B cell (primary cell): ENCODE measurements at regions not wholly inside any gene's neighbourhood (a gene's known extent, or its start where the extent isn't known, plus 50 kb on each side); places are given as distances from the start of the nearest gene placed in this dataset.

Experiments
- ATAC-seq: fragments of 200-7000 bp; cut with Tn5 transposase; one replicate; pipeline ENCODE4 v1.10.0; 2021; ENCODE audit warnings: low read depth, mild to moderate bottlenecking, moderate number of reproducible peaks, moderate library complexity
- CTCF ChIA-PET: fragments of 350-600 bp; sonication (Branson Sonifier 250); formaldehyde crosslinking; loops from one replicate; lab custom pipeline; 2021; ENCODE audit warnings: antibody characterized with exemption, inconsistent platforms; lab: Charles Lee
- POLR2A ChIA-PET: fragments of 350-600 bp; sonication (Branson Sonifier 250); formaldehyde crosslinking; loops from one replicate; lab custom pipeline; 2021; ENCODE audit warnings: antibody characterized with exemption; lab: Charles Lee
- DNase-seq: peaks from one replicate; pipeline ENCODE4 v3.0.0; 2013
- H2AFZ ChIP-seq: 2 replicates; pipeline ENCODE4 v1.6.1; 2012; ENCODE audit warnings: mild to moderate bottlenecking, low read depth, low read length; ENCODE audit not compliant: insufficient read depth, poor library complexity, severe bottlenecking
- H3K27ac ChIP-seq, 2 donors: 1 replicate in 1 of 2; 2 replicates in 1 of 2; pipeline ENCODE4 v1.5.1; 2012 to 2013; ENCODE audit warnings: low read length in 2 of 2, mild to moderate bottlenecking in 2 of 2, moderate library complexity in 1 of 2
- H3K27me3 ChIP-seq, 4 experiments: fragments of 200-600 bp in 1 of 4; sonication (generic) in 1 of 4; replicated peaks in 1 of 4; 1 replicate in 2 of 4; 2 replicates in 2 of 4; pipeline versions ENCODE4 v1.6.1 to v1.7.0; 2013 to 2016; ENCODE audit warnings: low read length in 3 of 4, mild to moderate bottlenecking in 2 of 4, mixed read lengths in 1 of 4, moderate library complexity in 1 of 4; ENCODE audit not compliant: insufficient read depth in 4 of 4, control insufficient read depth in 3 of 4; ENCODE audit errors: control extremely low read depth in 1 of 4
- H3K36me3 ChIP-seq, 2 experiments: replicated peaks in 1 of 2; 1 replicate in 1 of 2; 2 replicates in 1 of 2; pipeline versions ENCODE4 v1.6.1 to v1.7.1; 2013; ENCODE audit warnings: low read length in 1 of 2; ENCODE audit not compliant: insufficient read depth in 2 of 2, control insufficient read depth in 1 of 2; ENCODE audit errors: control extremely low read depth in 1 of 2, extremely low read depth in 1 of 2
- H3K4me1 ChIP-seq, 2 donors: fragments of 200-600 bp in 1 of 2; sonication (generic) in 1 of 2; 1 replicate in 1 of 2; 2 replicates in 1 of 2; pipeline versions ENCODE4 v1.5.1 to v1.6.1; 2013 to 2017; ENCODE audit warnings: low read length in 2 of 2; ENCODE audit not compliant: control insufficient read depth in 2 of 2, insufficient read depth in 2 of 2
- H3K4me2 ChIP-seq: replicated peaks from 2 replicates; pipeline ENCODE3; 2012; ENCODE audit warnings: mild to moderate bottlenecking, low read depth, low read length; ENCODE audit not compliant: poor library complexity, severe bottlenecking
- H3K4me3 ChIP-seq, 5 experiments: fragments of 200-600 bp in 1 of 5; sonication (generic) in 1 of 5; 1 replicate in 3 of 5; 2 replicates in 2 of 5; pipeline versions ENCODE4 v1.5.1 to v1.7.0; 2011 to 2016; ENCODE audit warnings: low read length in 4 of 5, mild to moderate bottlenecking in 4 of 5, low read depth in 2 of 5, control low read depth in 1 of 5, moderate library complexity in 1 of 5; ENCODE audit not compliant: insufficient read depth in 1 of 5; ENCODE audit errors: control extremely low read depth in 1 of 5, extremely low read depth in 1 of 5
- H3K79me2 ChIP-seq: fragments of 200-600 bp; sonication (generic); one replicate; pipeline ENCODE4 v1.6.0; 2016; ENCODE audit warnings: low read length; ENCODE audit not compliant: control insufficient read depth, insufficient read depth
- H3K9ac ChIP-seq: fragments of 200-600 bp; sonication (generic); 2 replicates; pipeline ENCODE4 v1.6.1; 2017; ENCODE audit warnings: mild to moderate bottlenecking, low read length, moderate library complexity
- H3K9me3 ChIP-seq, 3 donors: one replicate each; pipeline versions ENCODE4 v1.6.1 to v1.7.1; 2013; ENCODE audit warnings: low read length in 2 of 3; ENCODE audit not compliant: control insufficient read depth in 2 of 3, insufficient read depth in 1 of 3; ENCODE audit errors: control extremely low read depth in 1 of 3
- H4K20me1 ChIP-seq: 2 replicates; pipeline ENCODE4 v1.6.0; 2012; ENCODE audit warnings: mild to moderate bottlenecking, low read length; ENCODE audit not compliant: insufficient read depth, control insufficient read depth, poor library complexity, severe bottlenecking
- H3K27ac Mint-ChIP-seq: one replicate; pipeline ENCODE4 v1.8.0; 2021; ENCODE audit warnings: mixed read lengths
- H3K27me3 Mint-ChIP-seq: one replicate; pipeline ENCODE4 v1.8.0; 2021; ENCODE audit warnings: mixed read lengths
- H3K4me1 Mint-ChIP-seq: one replicate; pipeline ENCODE4 v1.8.0; 2021; ENCODE audit warnings: mixed read lengths
- H3K4me3 Mint-ChIP-seq: one replicate; pipeline ENCODE4 v1.8.0; 2021; ENCODE audit warnings: mixed read lengths
- H3K9me3 Mint-ChIP-seq: one replicate; pipeline ENCODE4 v1.8.0; 2022; ENCODE audit warnings: mixed read lengths; ENCODE audit not compliant: insufficient read depth
- CTCF ChIP-seq: fragments of 200-600 bp; IDR thresholded peaks from one replicate; pipeline ENCODE4 v1.8.0; 2022; ENCODE audit warnings: antibody characterized with exemption, mild to moderate bottlenecking
- EZH2 ChIP-seq: IDR thresholded peaks from 2 replicates; pipeline ENCODE4 v1.6.1; 2012; ENCODE audit warnings: borderline replicate concordance, low read depth, mild to moderate bottlenecking, moderate library complexity, low read length; ENCODE audit not compliant: insufficient read depth, poor library complexity, severe bottlenecking
- WGBS: methylation state at CpG from one replicate; pipeline ENCODE4 v1.1.5; 2013; ENCODE audit warnings: missing lambda C conversion rate; ENCODE audit not compliant: insufficient coverage; 5-methylcytosine and 5-hydroxymethylcytosine counted together
- intact Hi-C: fragments of 100-400 bp; cut with micrococcal nuclease; formaldehyde crosslinking; loops from one replicate; pipeline ENCODE4 v1.10.0; 2022

DNA sequence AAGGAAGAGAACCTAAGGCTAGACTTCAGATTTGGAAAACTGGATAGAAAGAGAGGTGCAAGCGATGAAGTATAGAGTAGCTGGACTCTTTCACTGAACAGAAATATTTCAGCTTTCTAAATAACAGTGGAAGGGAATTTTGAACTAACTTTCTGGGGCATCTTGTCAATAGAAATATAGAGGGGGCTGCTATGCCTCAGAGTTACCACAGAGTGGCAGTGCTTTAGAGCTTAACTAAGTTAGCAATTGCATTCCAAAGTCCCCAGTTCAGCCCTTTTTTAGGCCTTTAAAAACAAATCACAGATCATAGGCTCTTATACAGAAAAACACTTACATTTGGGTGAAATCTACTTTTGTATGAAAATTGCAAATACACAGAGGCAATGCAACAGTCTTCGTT lies 154.2 kb upstream of the CDH8 start:
- Histone ChIP-seq H3K27ac (no peak overlapping the region), H3K4me2 (no peak overlapping the region), H3K79me2 (no peaks in the 10 kb centered on the region), H3K36me3 (no peaks in the 10 kb centered on the region), H3K27me3 (no peaks in the 10 kb centered on the region), H3K4me3 (no peak overlapping the region), H4K20me1 (no peaks in the 10 kb centered on the region), H3K4me1 (no peaks in the 10 kb centered on the region), H2AFZ (no peak overlapping the region), H3K9ac (no peak overlapping the region), H3K9me3 (peaks cover 0 to 2% (median 0%) of the 10 kb centered on the region in 3 donors)
- DNase-seq: no peak
- no peak for ATAC-seq
- peaks cover 4% of the 10 kb centered on the region for H3K9me3 Mint-ChIP-seq
- intact Hi-C loops: no loop called here
- no peaks in the 10 kb centered on the region for H3K27me3 Mint-ChIP-seq
- H3K4me3 Mint-ChIP-seq: no peak overlapping the region
- ChIA-PET POLR2A (no interaction called here), CTCF (interaction anchor here (0.5 kb wide), 1 partner anchor 610 kb away, joined by 3 read pairs; no protein-coding TSS in a partner anchor)
- no peaks in the 10 kb centered on the region for H3K4me1 Mint-ChIP-seq
- H3K27ac Mint-ChIP-seq: no peak overlapping the region
- no CpG with 5 or more reads among the region's 2 CpGs for WGBS
- TF ChIP-seq EZH2 (no peak), CTCF (no peak)

GRCh38 chr16:62177351-62178203 lies 141.3 kb upstream of the CDH8 start:
- no peak for ATAC-seq
- no peak overlapping the region for H3K27ac Mint-ChIP-seq
- WGBS: 100% methylated on average over 2 of the region's 11 CpGs

More at GRCh38 chr16:62177351-62178203, 141.3 kb upstream of the CDH8 start:
- intact Hi-C loops: no loop called here
- no peaks in the 10 kb centered on the region for H3K27me3 ChIP-seq
- no peak overlapping the region for H3K4me3 Mint-ChIP-seq
- H3K4me3 ChIP-seq: no peak overlapping the region
- no peaks in the 10 kb centered on the region for H3K9me3 ChIP-seq
- POLR2A ChIA-PET: no interaction called here
- H3K27me3 Mint-ChIP-seq: no peaks in the 10 kb centered on the region
- no peaks in the 10 kb centered on the region for H3K4me1 ChIP-seq
- no peak for DNase-seq
- CTCF ChIA-PET: no interaction called here
- H3K9me3 Mint-ChIP-seq: peaks cover 7% of the 10 kb centered on the region
- H3K4me2 ChIP-seq: no peak overlapping the region
- no peak for TF ChIP-seq CTCF
- no peak for TF ChIP-seq EZH2
- no peaks in the 10 kb centered on the region for H3K4me1 Mint-ChIP-seq
- H4K20me1 ChIP-seq: no peaks in the 10 kb centered on the region
- no peak overlapping the region for H3K27ac ChIP-seq
- H2AFZ ChIP-seq: no peak overlapping the region
- no peaks in the 10 kb centered on the region for H3K79me2 ChIP-seq
- H3K36me3 ChIP-seq: no peaks in the 10 kb centered on the region
- no peak overlapping the region for H3K9ac ChIP-seq
